ENCODE measurements at regions not wholly inside any gene's neighbourhood (a gene's known extent, or its start where the extent isn't known, plus 50 kb on each side); places are given as distances from the start of the nearest gene placed in this dataset.
"Not testable (repeated sequence)": the region's sequence is repeated elsewhere in the genome, so short reads cannot be mapped to it uniquely, and the experiment has no call there.

- no peak for DNase-seq
These were observed 190.3 kb downstream of the SATB1 start for GRCh38 chr3:18234717-18235335.

- no peak for DNase-seq
These were observed 191.0 kb downstream of the SATB1 start for GRCh38 chr3:18233987-18234716.

GRCh38 chr3:18232317-18232716, 192.8 kb downstream of the SATB1 start:
- DNase-seq: no peak

GRCh38 chr3:18228060-18228459, 197.1 kb downstream of the SATB1 start:
- DNase-seq: no peak

GRCh38 chr3:18225709-18226108, 199.4 kb downstream of the SATB1 start:
- no peak for DNase-seq

- DNase-seq: no peak
These were observed 200.7 kb downstream of the SATB1 start for GRCh38 chr3:18224426-18224825.

GRCh38 chr3:18223974-18224373, 201.2 kb downstream of the SATB1 start:
- DNase-seq: no peak

GRCh38 chr3:18223571-18223970, 201.6 kb downstream of the SATB1 start:
- DNase-seq: no peak

GRCh38 chr3:18222686-18223085, 202.5 kb downstream of the SATB1 start:
- DNase-seq: no peak

GRCh38 chr3:18217507-18218174, 207.5 kb downstream of the SATB1 start:
- no peak for DNase-seq

- no peak for DNase-seq
These were observed 208.1 kb downstream of the SATB1 start for GRCh38 chr3:18216996-18217395.

- no peak for DNase-seq
These were observed 209.5 kb downstream of the SATB1 start for GRCh38 chr3:18215639-18216038.

- no peak for DNase-seq
These were observed 214.0 kb downstream of the SATB1 start for GRCh38 chr3:18211116-18211515.

- no peak for DNase-seq
These were observed 216.3 kb downstream of the SATB1 start for GRCh38 chr3:18208856-18209255.

GRCh38 chr3:18208091-18208490, 217.0 kb downstream of the SATB1 start:
- DNase-seq: no peak

GRCh38 chr3:18207226-18207625, 217.9 kb downstream of the SATB1 start:
- DNase-seq: no peak

GRCh38 chr3:18205701-18206100, 219.4 kb downstream of the SATB1 start:
- not testable (repeated sequence) for DNase-seq

- DNase-seq: no peak
These were observed 223.8 kb downstream of the SATB1 start for GRCh38 chr3:18201315-18201714.

GRCh38 chr3:18199757-18200156, 225.4 kb downstream of the SATB1 start:
- DNase-seq: no peak

GRCh38 chr3:18195836-18196235, 229.3 kb downstream of the SATB1 start:
- DNase-seq: no peak

- no peak for DNase-seq
These were observed 230.7 kb downstream of the SATB1 start for GRCh38 chr3:18194431-18194830.

- DNase-seq: no peak
These were observed 234.5 kb downstream of the SATB1 start for GRCh38 chr3:18190646-18191045.

- DNase-seq: no peak
These were observed 235.7 kb downstream of the SATB1 start for GRCh38 chr3:18189282-18190050.

Data from activated CD4-positive, alpha-beta T cell treated with anti-CD3 and anti-CD28 coated beads for 4 hours (primary cell).